ENCODE measurements at regions not wholly inside any gene's neighbourhood (a gene's known extent, or its start where the extent isn't known, plus 50 kb on each side); places are given as distances from the start of the nearest gene placed in this dataset.

DNA sequence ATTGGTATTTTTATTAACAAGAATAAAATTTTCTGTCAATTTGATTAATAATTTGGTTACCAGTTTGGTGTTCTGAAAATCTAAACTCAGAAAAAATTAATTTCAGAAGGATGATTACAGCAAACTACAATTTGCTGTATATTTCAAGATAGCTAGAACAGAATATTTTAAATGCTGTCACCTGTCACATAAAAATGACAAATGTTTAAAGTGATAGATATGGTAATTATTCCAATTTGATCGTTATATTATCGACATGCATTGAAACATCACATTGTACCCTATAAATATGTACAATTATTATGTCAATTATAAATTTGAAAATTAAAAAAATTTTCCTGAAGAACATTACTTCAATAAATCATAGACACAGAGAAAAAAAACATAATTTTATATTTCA, 56.9 kb upstream of the SLITRK5 start:
- DNase-seq = no peak

Measured in CD4-positive, alpha-beta T cell treated with Interleukin-12 subunit alpha and Interleukin-12 subunit beta, for 1 hour (primary cell).